GM12873 (cell line): ENCODE measurements at regions not wholly inside any gene's neighbourhood (a gene's known extent, or its start where the extent isn't known, plus 50 kb on each side); places are given as distances from the start of the nearest gene placed in this dataset.

ENCODE experiments used
- CTCF ChIP-seq: IDR thresholded peaks from 2 replicates; pipeline ENCODE4 v1.5.1; 2012; ENCODE audit warnings: low read depth, mild to moderate bottlenecking, moderate library complexity, low read length, control low read depth; ENCODE audit not compliant: insufficient read depth; ENCODE audit errors: missing control alignments

GRCh38 chr15:61613729-61614128, 384.6 kb upstream of the RORA start:
- TF ChIP-seq CTCF: no peak

GRCh38 chr15:61613138-61613537, 384.0 kb upstream of the RORA start:
- TF ChIP-seq CTCF: no peak

- no peak for TF ChIP-seq CTCF
Observed at GRCh38 chr15:61612111-61612510, 383.0 kb upstream of the RORA start.

- TF ChIP-seq CTCF: no peak
Observed at GRCh38 chr15:61605343-61605742, 376.2 kb upstream of the RORA start.

GRCh38 chr15:61598655-61599054, 369.6 kb upstream of the RORA start:
- no peak for TF ChIP-seq CTCF

- TF ChIP-seq CTCF: no peak
Observed at GRCh38 chr15:61584410-61584809, 355.3 kb upstream of the RORA start.

GRCh38 chr15:61582092-61582491, 353.0 kb upstream of the RORA start:
- no peak for TF ChIP-seq CTCF
